Activated CD4-positive, alpha-beta T cell treated with anti-CD3 and anti-CD28 coated beads for 1 hour (primary cell): ENCODE measurements at regions not wholly inside any gene's neighbourhood (a gene's known extent, or its start where the extent isn't known, plus 50 kb on each side); places are given as distances from the start of the nearest gene placed in this dataset.
"Not testable (repeated sequence)": the region's sequence is repeated elsewhere in the genome, so short reads cannot be mapped to it uniquely, and the experiment has no call there.

Source experiments
- DNase-seq: peaks from one replicate; pipeline ENCODE4 v3.0.0-alpha.2; 2020

GRCh38 chr5:118366429-118366828 is 621.9 kb downstream of the DTWD2 start:
- DNase-seq: no peak

- DNase-seq: no peak
These were observed 622.6 kb downstream of the DTWD2 start for GRCh38 chr5:118365718-118366117.

GRCh38 chr5:118354797-118355196 is 633.5 kb downstream of the DTWD2 start:
- DNase-seq: no peak

GRCh38 chr5:118353970-118354369 is 634.4 kb downstream of the DTWD2 start:
- DNase-seq: no peak

GRCh38 chr5:118336468-118336867 is 651.9 kb downstream of the DTWD2 start:
- DNase-seq: no peak

- DNase-seq: no peak
These were observed 661.0 kb downstream of the DTWD2 start for GRCh38 chr5:118327389-118327788.

- no peak for DNase-seq
These were observed 661.8 kb downstream of the DTWD2 start for GRCh38 chr5:118326481-118327045.

- no peak for DNase-seq
These were observed 662.4 kb downstream of the DTWD2 start for GRCh38 chr5:118325931-118326330.

GRCh38 chr5:118323723-118324122 is 664.6 kb downstream of the DTWD2 start:
- DNase-seq: not testable (repeated sequence)

- no peak for DNase-seq
These were observed 667.3 kb downstream of the DTWD2 start for GRCh38 chr5:118321081-118321480.

GRCh38 chr5:118320121-118320520 is 668.2 kb downstream of the DTWD2 start:
- DNase-seq: no peak

GRCh38 chr5:118314931-118315330 is 673.4 kb downstream of the DTWD2 start:
- DNase-seq: no peak

- DNase-seq: no peak
These were observed 677.1 kb downstream of the DTWD2 start for GRCh38 chr5:118311103-118311819.

- DNase-seq: no peak
These were observed 677.9 kb downstream of the DTWD2 start for GRCh38 chr5:118310401-118310800.

- DNase-seq: no peak
These were observed 685.1 kb downstream of the DTWD2 start for GRCh38 chr5:118303296-118303695.

GRCh38 chr5:118302786-118303185 is 685.6 kb downstream of the DTWD2 start:
- DNase-seq: no peak

- no peak for DNase-seq
These were observed 686.7 kb downstream of the DTWD2 start for GRCh38 chr5:118301696-118302095.

GRCh38 chr5:118295045-118295444 is 693.3 kb downstream of the DTWD2 start:
- DNase-seq: no peak

GRCh38 chr5:118293378-118293777 is 695.0 kb downstream of the DTWD2 start:
- DNase-seq: no peak

GRCh38 chr5:118290204-118290603 is 698.1 kb downstream of the DTWD2 start:
- DNase-seq: no peak

GRCh38 chr5:118284230-118284629 is 704.1 kb downstream of the DTWD2 start:
- not testable (repeated sequence) for DNase-seq

GRCh38 chr5:118282480-118283038 is 705.8 kb downstream of the DTWD2 start:
- not testable (repeated sequence) for DNase-seq

- no peak for DNase-seq
These were observed 708.6 kb downstream of the DTWD2 start for GRCh38 chr5:118279540-118280294.

- DNase-seq: no peak
These were observed 717.8 kb downstream of the DTWD2 start for GRCh38 chr5:118270526-118270925.
